Smooth muscle cell (in vitro differentiated cells): ENCODE measurements at regions not wholly inside any gene's neighbourhood (a gene's known extent, or its start where the extent isn't known, plus 50 kb on each side); places are given as distances from the start of the nearest gene placed in this dataset.
"Not testable (repeated sequence)": the region's sequence is repeated elsewhere in the genome, so short reads cannot be mapped to it uniquely, and the experiment has no call there.

Source experiments
- DNase-seq: peaks from one replicate; lab custom pipeline; 2025; ENCODE audit not compliant: unreplicated experiment; lab: John Stamatoyannopoulos, UW
- H2AFZ ChIP-seq: fragments of 200-600 bp; sonication (generic); 2 replicates; pipeline ENCODE4 v1.6.0; 2016; ENCODE audit warnings: antibody characterized with exemption, low read depth, mild to moderate bottlenecking
- H3F3A ChIP-seq: fragments of 200-600 bp; sonication (generic); 2 replicates; pipeline ENCODE4 v1.6.0; 2017; ENCODE audit warnings: antibody characterized with exemption, low read depth
- H3K27ac ChIP-seq: fragments of 200-600 bp; sonication (generic); 2 replicates; pipeline ENCODE4 v1.5.1; 2016; ENCODE audit warnings: low read depth, mild to moderate bottlenecking
- H3K27me3 ChIP-seq: fragments of 200-600 bp; sonication (generic); 2 replicates; pipeline ENCODE4 v1.6.1; 2016; ENCODE audit warnings: low read depth, mild to moderate bottlenecking
- H3K36me3 ChIP-seq: fragments of 200-600 bp; sonication (generic); 2 replicates; pipeline ENCODE4 v1.5.1; 2016; ENCODE audit warnings: low read depth
- H3K4me1 ChIP-seq: fragments of 200-600 bp; sonication (generic); 2 replicates; pipeline ENCODE4 v1.5.1; 2016; ENCODE audit warnings: low read depth
- H3K4me2 ChIP-seq: fragments of 200-600 bp; sonication (generic); 2 replicates; pipeline ENCODE4 v1.6.0; 2016; ENCODE audit warnings: mild to moderate bottlenecking
- H3K4me3 ChIP-seq: fragments of 200-600 bp; sonication (generic); 2 replicates; pipeline ENCODE4 v1.5.1; 2016; ENCODE audit warnings: mild to moderate bottlenecking
- H3K79me2 ChIP-seq: fragments of 200-600 bp; sonication (generic); 2 replicates; pipeline ENCODE4 v1.6.0; 2016; ENCODE audit warnings: low read depth, mild to moderate bottlenecking
- H3K9ac ChIP-seq: fragments of 200-600 bp; sonication (generic); 2 replicates; pipeline ENCODE4 v1.6.0; 2016; ENCODE audit warnings: low read depth
- H3K9me3 ChIP-seq: fragments of 200-600 bp; sonication (generic); replicated peaks from 2 replicates; pipeline ENCODE4 v1.5.1; 2016; ENCODE audit warnings: low read depth
- H4K20me1 ChIP-seq: fragments of 200-600 bp; sonication (generic); 2 replicates; pipeline ENCODE4 v1.6.0; 2016; ENCODE audit warnings: low read depth
- CTCF ChIP-seq: fragments of 200-600 bp; sonication (generic); IDR thresholded peaks from 2 replicates; pipeline ENCODE4 v1.5.1; 2017; ENCODE audit warnings: borderline replicate concordance, mild to moderate bottlenecking, antibody characterized with exemption; ENCODE audit not compliant: insufficient read depth, poor library complexity, severe bottlenecking
- WGBS: methylation state at CpG from one replicate; pipeline ENCODE4 v1.1.7; 2016; ENCODE audit warnings: low lambda C conversion rate; 5-methylcytosine and 5-hydroxymethylcytosine counted together

GRCh38 chr2:239646184-239646583 is 245.4 kb upstream of the HDAC4 start:
- no peaks in the 10 kb centered on the region for H3K9me3 ChIP-seq
- H3K9ac ChIP-seq = no peak overlapping the region
- TF ChIP-seq CTCF = no peak
- no peaks in the 10 kb centered on the region for H3K4me1 ChIP-seq
- H3K36me3 ChIP-seq = no peaks in the 10 kb centered on the region
- no peaks in the 10 kb centered on the region for H3K79me2 ChIP-seq
- no peak for DNase-seq
- no peaks in the 10 kb centered on the region for H4K20me1 ChIP-seq
- no peak overlapping the region for H3K27ac ChIP-seq
- no peak overlapping the region for H3K4me2 ChIP-seq
- WGBS = 91% methylated on average over 14 of the region's 14 CpGs
- no peak overlapping the region for H3K4me3 ChIP-seq
- no peak overlapping the region for H2AFZ ChIP-seq
- no peaks in the 10 kb centered on the region for H3F3A ChIP-seq
- peaks cover 4% of the 10 kb centered on the region for H3K27me3 ChIP-seq

GRCh38 chr2:239644594-239644993 is 243.8 kb upstream of the HDAC4 start:
- H3F3A ChIP-seq, H3K9me3 ChIP-seq, H3K36me3 ChIP-seq, H3K27me3 ChIP-seq, H3K4me1 ChIP-seq, H3K79me2 ChIP-seq, H4K20me1 ChIP-seq, DNase-seq, H3K27ac ChIP-seq, H3K4me3 ChIP-seq, H3K9ac ChIP-seq, H2AFZ ChIP-seq, H3K4me2 ChIP-seq: not testable (repeated sequence)
- 100% methylated on average over 2 of the region's 25 CpGs for WGBS

GRCh38 chr2:239644011-239644410 is 243.2 kb upstream of the HDAC4 start:
- H3K9ac ChIP-seq = no peak overlapping the region
- no peaks in the 10 kb centered on the region for H3K36me3 ChIP-seq
- H3K4me1 ChIP-seq = no peaks in the 10 kb centered on the region
- 31% methylated on average over 3 of the region's 7 CpGs for WGBS
- no peaks in the 10 kb centered on the region for H3K27me3 ChIP-seq
- H3K27ac ChIP-seq = no peak overlapping the region
- TF ChIP-seq CTCF = no peak
- no peak for DNase-seq
- H3K4me3 ChIP-seq = no peak overlapping the region
- H3K4me2 ChIP-seq = no peak overlapping the region
- no peaks in the 10 kb centered on the region for H3K79me2 ChIP-seq
- no peaks in the 10 kb centered on the region for H4K20me1 ChIP-seq
- H3F3A ChIP-seq = no peaks in the 10 kb centered on the region
- H2AFZ ChIP-seq = no peak overlapping the region
- H3K9me3 ChIP-seq = no peaks in the 10 kb centered on the region

GRCh38 chr2:239642406-239643004 is 241.7 kb upstream of the HDAC4 start:
- no peak overlapping the region for H2AFZ ChIP-seq
- DNase-seq = no peak
- H3K27ac ChIP-seq = no peak overlapping the region
- no peaks in the 10 kb centered on the region for H3K36me3 ChIP-seq
- no peaks in the 10 kb centered on the region for H3K27me3 ChIP-seq
- no peak overlapping the region for H3K9ac ChIP-seq
- H3K4me3 ChIP-seq = no peak overlapping the region
- WGBS = 81% methylated on average over 3 of the region's 3 CpGs
- H3K9me3 ChIP-seq = no peaks in the 10 kb centered on the region
- no peaks in the 10 kb centered on the region for H3K79me2 ChIP-seq
- H4K20me1 ChIP-seq = no peaks in the 10 kb centered on the region
- no peak for TF ChIP-seq CTCF
- H3K4me1 ChIP-seq = no peaks in the 10 kb centered on the region
- H3K4me2 ChIP-seq = no peak overlapping the region
- H3F3A ChIP-seq = no peaks in the 10 kb centered on the region

- not testable (repeated sequence) for H4K20me1 ChIP-seq, H3K4me3 ChIP-seq, H2AFZ ChIP-seq, H3K9me3 ChIP-seq, H3K79me2 ChIP-seq, H3K36me3 ChIP-seq, H3K27ac ChIP-seq, H3K4me1 ChIP-seq, H3F3A ChIP-seq, H3K9ac ChIP-seq, H3K27me3 ChIP-seq, DNase-seq, H3K4me2 ChIP-seq
- WGBS = 93% methylated on average over 11 of the region's 11 CpGs
Measured at GRCh38 chr2:239641904-239642303, 241.1 kb upstream of the HDAC4 start.
